ENCODE measurements at regions not wholly inside any gene's neighbourhood (a gene's known extent, or its start where the extent isn't known, plus 50 kb on each side); places are given as distances from the start of the nearest gene placed in this dataset.

- WGBS (ENCODE audit: insufficient coverage, insufficient replicate concordance, low lambda C conversion rate, missing lambda C conversion rate), result 15% methylated on average over 7 of the region's 8 CpGs
- no peak for ATAC-seq
- DNase-seq (ENCODE audit: low read depth, low spot score), result no peak
- H3K79me2 ChIP-seq (ENCODE audit: control insufficient read depth, insufficient read depth, low read length), result no peaks in the 10 kb centered on the region
- no peak overlapping the region for H3K9ac ChIP-seq (ENCODE audit: control insufficient read depth, insufficient read depth, low read length)
- POLR2A ChIA-PET, result no interaction called here
- H3K4me1 ChIP-seq (ENCODE audit: control insufficient read depth, insufficient read depth, low read length), result no peaks in the 10 kb centered on the region
- no peak overlapping the region for H3K4me3 ChIP-seq
- no peaks in the 10 kb centered on the region for H3K27me3 ChIP-seq (replicated peaks in 1 of 2; ENCODE audit: control insufficient read depth in 2 of 2, insufficient read depth in 2 of 2, low read length in 1 of 2)
- RAD21 ChIA-PET (ENCODE audit: unreplicated experiment), result no interaction called here
- TF ChIP-seq KAT2A (conservative IDR thresholded peaks at IDR 0.05; ENCODE audit: control insufficient read depth, low read depth, low read length), result no peak
- no peak for TF ChIP-seq SMARCA5 (IDR thresholded peaks at IDR 0.05)
- no peak for TF ChIP-seq BHLHE40 (IDR thresholded peaks at IDR 0.05; ENCODE audit: borderline replicate concordance in 1 of 2, low read depth in 2 of 2, low read length in 1 of 2)
- TF ChIP-seq CBX5 (IDR thresholded peaks at IDR 0.05; ENCODE audit: low read depth), result no peak
- TF ChIP-seq WRNIP1 (IDR thresholded peaks at IDR 0.05; ENCODE audit: borderline replicate concordance, low read depth, low read length), result no peak
- no peak for TF ChIP-seq RELA (IDR thresholded peaks at IDR 0.05; ENCODE audit: borderline replicate concordance, partially characterized antibody)
- no peak for TF ChIP-seq ATF7 (IDR thresholded peaks at IDR 0.05; ENCODE audit: low read depth)
- TF ChIP-seq ZNF384 (IDR thresholded peaks at IDR 0.05; ENCODE audit: borderline replicate concordance, low read depth, low read length), result no peak
- no peak for TF ChIP-seq HCFC1 (IDR thresholded peaks at IDR 0.05; ENCODE audit: low read length)
- TF ChIP-seq ZNF24 (IDR thresholded peaks at IDR 0.05), result no peak
- SMC1A ChIA-PET (ENCODE audit: uncharacterized antibody, unreplicated experiment), result no interaction called here
- BruUV-seq (replicated peaks), result no TSS peak
- H3K4me2 ChIP-seq (ENCODE audit: control insufficient read depth, insufficient read depth), result no peak overlapping the region
- H3K9me3 ChIP-seq (replicated peaks; ENCODE audit: control insufficient read depth, insufficient read depth, low read length), result no peaks in the 10 kb centered on the region
- no peak overlapping the region for H2AFZ ChIP-seq (ENCODE audit: control insufficient read depth, low read depth, low read length)
- no peak for FAIRE-seq
- intact Hi-C loops (cut with micrococcal nuclease; ENCODE audit: unreplicated experiment), result no loop called here
- CTCF ChIA-PET, result no interaction called here
- no peaks in the 10 kb centered on the region for H4K20me1 ChIP-seq (ENCODE audit: control insufficient read depth, insufficient read depth)
- no peaks in the 10 kb centered on the region for H3K36me3 ChIP-seq (ENCODE audit: control insufficient read depth in 2 of 2, insufficient read depth in 2 of 2, low read length in 1 of 2)
- in situ Hi-C loops (cut with MboI), result no loop called here
- no peak overlapping the region for H3K27ac ChIP-seq (ENCODE audit: control insufficient read depth, insufficient read depth)
Measured at GRCh38 chr6:121619987-121620740, 184.7 kb downstream of the GJA1 start.

Data from GM12878 (cell line).